Epithelial cell of esophagus (primary cell): ENCODE measurements at regions not wholly inside any gene's neighbourhood (a gene's known extent, or its start where the extent isn't known, plus 50 kb on each side); places are given as distances from the start of the nearest gene placed in this dataset.

Experiments used
- DNase-seq: peaks from one replicate; pipeline ENCODE4 v3.0.0; 2010; ENCODE audit warnings: low read depth
- H3K4me3 ChIP-seq: 2 replicates; pipeline ENCODE4 v1.5.1; 2011; ENCODE audit warnings: mild to moderate bottlenecking, low read length, control low read depth
- TF ChIP-seq, protein P1 (sequence below): IDR thresholded peaks from 2 replicates; pipeline ENCODE4 v1.5.1; 2011; ENCODE audit warnings: low read depth, mild to moderate bottlenecking, low read length, control low read depth, inconsistent platforms; ENCODE audit not compliant: insufficient read depth; ENCODE audit errors: missing control alignments

DNA sequence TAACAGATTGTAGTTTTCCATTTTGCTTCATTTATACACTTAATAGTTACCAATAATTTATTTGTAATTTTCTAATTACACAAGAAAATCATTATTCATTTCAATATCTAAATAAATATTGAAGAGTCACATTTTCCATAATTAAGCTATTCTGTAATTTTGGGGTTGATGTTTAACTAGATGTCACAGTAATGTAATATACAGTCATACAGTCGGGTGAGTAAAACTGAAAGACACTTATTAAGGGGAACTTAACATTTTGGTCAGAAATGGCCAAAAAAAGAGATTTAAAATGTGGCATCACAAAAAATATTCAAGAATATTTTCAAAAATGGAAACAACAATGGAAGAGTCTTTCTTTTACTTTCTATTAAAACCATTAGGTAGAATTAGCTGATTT is 1080.3 kb downstream of the ARAP2 start:
- TF ChIP-seq, protein P1, sequence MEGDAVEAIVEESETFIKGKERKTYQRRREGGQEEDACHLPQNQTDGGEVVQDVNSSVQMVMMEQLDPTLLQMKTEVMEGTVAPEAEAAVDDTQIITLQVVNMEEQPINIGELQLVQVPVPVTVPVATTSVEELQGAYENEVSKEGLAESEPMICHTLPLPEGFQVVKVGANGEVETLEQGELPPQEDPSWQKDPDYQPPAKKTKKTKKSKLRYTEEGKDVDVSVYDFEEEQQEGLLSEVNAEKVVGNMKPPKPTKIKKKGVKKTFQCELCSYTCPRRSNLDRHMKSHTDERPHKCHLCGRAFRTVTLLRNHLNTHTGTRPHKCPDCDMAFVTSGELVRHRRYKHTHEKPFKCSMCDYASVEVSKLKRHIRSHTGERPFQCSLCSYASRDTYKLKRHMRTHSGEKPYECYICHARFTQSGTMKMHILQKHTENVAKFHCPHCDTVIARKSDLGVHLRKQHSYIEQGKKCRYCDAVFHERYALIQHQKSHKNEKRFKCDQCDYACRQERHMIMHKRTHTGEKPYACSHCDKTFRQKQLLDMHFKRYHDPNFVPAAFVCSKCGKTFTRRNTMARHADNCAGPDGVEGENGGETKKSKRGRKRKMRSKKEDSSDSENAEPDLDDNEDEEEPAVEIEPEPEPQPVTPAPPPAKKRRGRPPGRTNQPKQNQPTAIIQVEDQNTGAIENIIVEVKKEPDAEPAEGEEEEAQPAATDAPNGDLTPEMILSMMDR = no peak
- no peak overlapping the region for H3K4me3 ChIP-seq
- DNase-seq = no peak

DNA sequence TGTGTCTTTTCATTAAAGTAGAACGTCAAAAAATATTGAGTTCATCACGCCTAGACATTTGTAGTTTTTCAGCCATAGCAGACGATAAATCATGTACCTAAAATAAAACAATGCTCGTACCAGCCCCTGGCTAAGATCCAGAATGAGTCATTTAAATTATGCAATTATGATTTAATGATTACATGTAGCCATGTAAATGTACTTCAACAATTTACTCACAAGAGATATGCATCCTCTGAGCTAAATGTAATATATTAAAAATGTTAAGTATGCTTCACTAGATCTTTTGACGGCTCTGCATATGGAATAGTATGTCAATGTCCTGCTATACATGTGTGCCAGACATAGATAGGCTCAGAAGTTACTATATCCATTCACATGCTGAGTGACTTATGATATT is 1077.8 kb downstream of the ARAP2 start:
- peak; percentile 80 for DNase-seq
- TF ChIP-seq, protein P1 = no peak
- H3K4me3 ChIP-seq = no peak overlapping the region

- no peak overlapping the region for H3K4me3 ChIP-seq
- no peak for DNase-seq
- TF ChIP-seq, protein P1 = no peak
These were observed 1076.9 kb downstream of the ARAP2 start for GRCh38 chr4:35167385-35167784.

DNA sequence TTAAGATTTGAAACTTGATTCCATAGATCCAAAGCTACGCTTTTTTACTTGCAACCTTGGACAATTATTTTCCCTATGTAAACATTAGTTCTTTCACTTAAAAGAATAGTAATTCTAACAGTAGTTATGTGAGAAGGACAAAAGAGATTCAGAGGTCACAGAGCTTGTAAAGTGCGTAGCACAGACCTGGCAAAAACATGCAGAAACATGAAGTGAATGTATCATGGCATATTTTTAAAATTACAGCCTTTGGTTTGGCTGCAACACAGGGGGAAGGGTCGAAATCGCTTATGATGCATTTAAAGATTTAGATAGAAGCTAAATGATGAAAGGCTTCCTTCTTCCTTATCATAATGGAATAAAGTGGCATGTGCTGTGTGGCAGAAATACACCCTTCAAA is 1068.8 kb downstream of the ARAP2 start:
- no peak overlapping the region for H3K4me3 ChIP-seq
- DNase-seq = peak; percentile 76
- TF ChIP-seq, protein P1 = no peak

GRCh38 chr4:35175894-35176293 is 1068.4 kb downstream of the ARAP2 start:
- TF ChIP-seq, protein P1 = no peak
- H3K4me3 ChIP-seq = no peak overlapping the region
- no peak for DNase-seq

- no peak for DNase-seq
- H3K4me3 ChIP-seq = no peak overlapping the region
- TF ChIP-seq, protein P1 = no peak
These were observed 1061.9 kb downstream of the ARAP2 start for GRCh38 chr4:35182451-35182850.

DNA sequence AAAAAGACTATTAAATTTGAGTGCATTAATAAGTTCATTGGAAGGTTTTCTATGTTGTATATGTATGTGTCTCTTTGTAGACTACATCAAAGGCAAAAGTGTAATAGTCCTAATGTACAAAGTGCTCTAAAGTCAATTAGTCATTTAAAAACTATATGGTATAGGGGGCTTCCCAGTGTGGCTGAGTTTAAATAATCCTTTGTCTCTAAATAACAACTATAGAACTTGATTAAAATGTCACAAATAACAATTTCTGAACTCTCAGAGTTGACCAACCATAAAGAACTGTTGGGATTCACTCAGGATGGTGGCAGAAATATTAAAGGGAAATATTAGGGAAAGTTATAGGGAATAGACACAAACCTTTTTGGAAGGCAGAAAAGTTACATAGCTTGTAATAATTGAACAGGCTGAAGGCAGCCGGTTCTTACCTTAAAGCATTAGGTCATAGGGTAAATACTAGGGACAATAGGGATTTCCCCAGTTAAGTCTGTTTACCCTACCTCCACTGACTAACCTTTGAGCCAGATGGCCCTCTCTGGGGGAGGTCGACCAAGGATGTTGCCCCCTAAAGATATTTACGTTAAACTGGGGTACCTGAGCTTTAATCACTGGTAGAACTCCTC is 1054.2 kb downstream of the ARAP2 start:
- no peak overlapping the region for H3K4me3 ChIP-seq
- DNase-seq = no peak
- TF ChIP-seq, protein P1 = no peak
